ENCODE measurements at regions not wholly inside any gene's neighbourhood (a gene's known extent, or its start where the extent isn't known, plus 50 kb on each side); places are given as distances from the start of the nearest gene placed in this dataset.
A peak's percentile ranks its signal among the peaks of the same experiment; 100 is the strongest.

DNA sequence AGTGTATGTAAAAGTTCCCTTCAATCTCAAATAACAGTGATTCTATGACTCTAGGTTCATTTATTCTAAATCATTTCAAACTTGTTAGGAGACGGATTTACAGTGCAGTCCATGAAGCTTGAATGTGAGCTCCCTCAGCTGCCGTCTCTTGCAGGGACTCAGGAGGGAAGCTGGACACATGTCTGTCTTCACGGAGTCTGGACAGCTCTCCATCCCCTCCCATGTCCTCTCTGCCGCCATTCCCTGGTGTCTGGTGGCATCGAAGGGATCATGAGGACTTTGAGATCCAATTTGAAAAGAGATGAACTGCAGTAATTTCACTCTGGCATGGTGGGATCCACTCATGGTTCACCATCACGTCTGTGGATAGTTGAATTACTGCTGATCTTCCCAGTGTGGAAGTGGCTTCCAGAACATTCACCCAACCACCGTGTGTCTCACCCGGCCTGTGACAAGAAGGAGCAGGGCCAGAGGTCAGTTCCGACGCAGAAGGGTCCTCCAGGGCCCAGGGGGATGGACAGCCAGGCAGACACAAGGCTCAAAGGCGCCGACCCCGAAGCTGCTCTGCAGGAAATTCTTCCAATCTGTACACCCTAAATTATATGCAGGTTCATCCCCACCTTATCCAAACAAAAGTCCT, 370.1 kb downstream of the THBS2 start:
- Histone ChIP-seq H3K36me3 (no peaks in the 10 kb centered on the region), H3K27ac (no peak overlapping the region), H3K4me3 (no peak overlapping the region), H3K27me3 (no peaks in the 10 kb centered on the region), H3K9me3 (no peaks in the 10 kb centered on the region), H3K4me1 (no peaks in the 10 kb centered on the region)
- no peak for DNase-seq (ENCODE audit: low spot score in 2 of 2)
- TF ChIP-seq, protein P1, sequence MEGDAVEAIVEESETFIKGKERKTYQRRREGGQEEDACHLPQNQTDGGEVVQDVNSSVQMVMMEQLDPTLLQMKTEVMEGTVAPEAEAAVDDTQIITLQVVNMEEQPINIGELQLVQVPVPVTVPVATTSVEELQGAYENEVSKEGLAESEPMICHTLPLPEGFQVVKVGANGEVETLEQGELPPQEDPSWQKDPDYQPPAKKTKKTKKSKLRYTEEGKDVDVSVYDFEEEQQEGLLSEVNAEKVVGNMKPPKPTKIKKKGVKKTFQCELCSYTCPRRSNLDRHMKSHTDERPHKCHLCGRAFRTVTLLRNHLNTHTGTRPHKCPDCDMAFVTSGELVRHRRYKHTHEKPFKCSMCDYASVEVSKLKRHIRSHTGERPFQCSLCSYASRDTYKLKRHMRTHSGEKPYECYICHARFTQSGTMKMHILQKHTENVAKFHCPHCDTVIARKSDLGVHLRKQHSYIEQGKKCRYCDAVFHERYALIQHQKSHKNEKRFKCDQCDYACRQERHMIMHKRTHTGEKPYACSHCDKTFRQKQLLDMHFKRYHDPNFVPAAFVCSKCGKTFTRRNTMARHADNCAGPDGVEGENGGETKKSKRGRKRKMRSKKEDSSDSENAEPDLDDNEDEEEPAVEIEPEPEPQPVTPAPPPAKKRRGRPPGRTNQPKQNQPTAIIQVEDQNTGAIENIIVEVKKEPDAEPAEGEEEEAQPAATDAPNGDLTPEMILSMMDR (IDR thresholded peaks at IDR 0.05), result no peak
- intact Hi-C loops (cut with DNase I), result loop anchor here (1.0 to 10.0 kb wide), 4 partner anchors 267 to 513 kb away; partner anchors contain the start of gene SMOC2

- Histone ChIP-seq H3K27ac (no peak overlapping the region), H3K4me3 (no peak overlapping the region), H3K4me1 (no peaks in the 10 kb centered on the region), H3K36me3 (no peaks in the 10 kb centered on the region), H3K9me3 (no peaks in the 10 kb centered on the region), H3K27me3 (no peaks in the 10 kb centered on the region)
- no peak for DNase-seq (ENCODE audit: low spot score in 2 of 2)
- intact Hi-C loops (cut with DNase I), result loop anchor here (5.0 to 10.0 kb wide), 2 partner anchors 355 to 438 kb away; partner anchors contain the start of gene SMOC2
- TF ChIP-seq, protein P1 (IDR thresholded peaks at IDR 0.05), result no peak
These were observed 373.4 kb downstream of the THBS2 start for GRCh38 chr6:168880271-168880670.

GRCh38 chr6:168877821-168878282, 375.8 kb downstream of the THBS2 start:
- intact Hi-C loops (cut with DNase I), result no loop called here
- no peak overlapping the region for H3K4me3 ChIP-seq
- no peak overlapping the region for H3K27ac ChIP-seq
- no peaks in the 10 kb centered on the region for H3K9me3 ChIP-seq
- no peaks in the 10 kb centered on the region for H3K4me1 ChIP-seq
- no peaks in the 10 kb centered on the region for H3K27me3 ChIP-seq
- no peaks in the 10 kb centered on the region for H3K36me3 ChIP-seq
- TF ChIP-seq, protein P1 (IDR thresholded peaks at IDR 0.05), result no peak
- DNase-seq (ENCODE audit: low spot score in 2 of 2), result peak in 1 of 2 donors; percentile 68

DNA sequence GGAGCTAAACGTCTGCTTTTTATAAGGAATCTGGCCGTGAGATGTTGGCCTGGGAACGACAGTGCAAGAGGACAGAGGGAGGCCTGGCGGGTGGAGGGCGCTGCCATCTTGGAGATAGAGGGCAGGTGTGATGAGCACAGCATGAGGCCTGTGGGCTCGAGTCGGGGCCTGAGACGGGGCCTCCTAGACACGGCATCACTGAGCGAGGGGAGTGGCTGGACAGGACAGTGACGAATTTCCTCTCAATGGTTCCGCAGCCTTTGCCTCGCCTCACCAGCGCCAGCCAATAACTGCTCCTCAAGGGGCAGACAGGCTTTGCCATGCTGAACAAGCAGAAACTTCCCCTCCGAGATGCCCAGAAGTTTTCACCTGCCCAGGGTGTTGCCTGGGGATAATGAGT, 376.7 kb downstream of the THBS2 start:
- no peak for DNase-seq (ENCODE audit: low spot score in 2 of 2)
- Histone ChIP-seq H3K4me1 (no peaks in the 10 kb centered on the region), H3K27ac (no peak overlapping the region), H3K9me3 (no peaks in the 10 kb centered on the region), H3K36me3 (no peaks in the 10 kb centered on the region), H3K4me3 (no peak overlapping the region), H3K27me3 (no peaks in the 10 kb centered on the region)
- TF ChIP-seq, protein P1 (IDR thresholded peaks at IDR 0.05), result no peak
- intact Hi-C loops (cut with DNase I), result no loop called here

DNA sequence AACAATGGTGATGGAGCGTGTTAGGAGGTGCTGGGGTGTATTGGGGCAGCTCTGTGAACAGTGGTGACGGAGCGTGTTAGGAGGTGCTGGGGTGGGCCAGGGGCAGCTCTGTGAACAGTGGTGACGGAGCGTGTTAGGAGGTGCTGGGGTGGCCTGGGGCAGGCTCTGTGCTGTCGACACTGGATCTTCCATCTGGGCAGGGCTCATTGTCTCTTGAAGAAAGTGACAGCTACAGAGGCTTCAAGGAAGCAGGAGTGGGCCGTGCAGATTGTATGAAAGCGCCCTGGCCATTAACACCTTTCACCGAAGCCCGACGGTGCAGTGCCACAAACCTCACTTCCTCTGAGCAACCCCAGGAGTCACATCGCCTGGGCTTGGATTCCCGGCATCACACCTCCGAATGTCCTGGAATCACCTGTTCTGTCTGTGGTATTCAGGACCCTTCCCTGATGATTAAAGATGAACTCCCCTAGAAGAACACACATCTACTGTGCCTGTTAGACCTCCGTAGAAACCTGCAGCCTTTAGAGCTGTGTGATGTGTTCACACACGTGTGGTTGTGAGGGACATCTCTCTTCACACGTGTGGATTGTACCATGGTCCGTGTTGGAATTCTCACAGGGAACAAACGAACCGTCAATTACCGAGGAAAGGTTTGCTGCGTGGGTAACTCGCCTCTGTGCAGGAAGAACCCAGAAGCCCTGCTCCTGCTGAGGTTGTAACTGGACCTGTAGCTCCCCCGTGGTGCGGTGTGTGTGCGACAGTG, 377.7 kb downstream of the THBS2 start:
- no peak for DNase-seq (ENCODE audit: low spot score in 2 of 2)
- Histone ChIP-seq H3K27me3 (no peaks in the 10 kb centered on the region), H3K4me1 (no peaks in the 10 kb centered on the region), H3K27ac (no peak overlapping the region), H3K4me3 (no peak overlapping the region), H3K9me3 (no peaks in the 10 kb centered on the region), H3K36me3 (no peaks in the 10 kb centered on the region)
- TF ChIP-seq, protein P1 (IDR thresholded peaks at IDR 0.05), result no peak
- intact Hi-C loops (cut with DNase I), result no loop called here

Data from ascending aorta (tissue), 2 donors.